ENCODE measurements at regions not wholly inside any gene's neighbourhood (a gene's known extent, or its start where the extent isn't known, plus 50 kb on each side); places are given as distances from the start of the nearest gene placed in this dataset.

DNA sequence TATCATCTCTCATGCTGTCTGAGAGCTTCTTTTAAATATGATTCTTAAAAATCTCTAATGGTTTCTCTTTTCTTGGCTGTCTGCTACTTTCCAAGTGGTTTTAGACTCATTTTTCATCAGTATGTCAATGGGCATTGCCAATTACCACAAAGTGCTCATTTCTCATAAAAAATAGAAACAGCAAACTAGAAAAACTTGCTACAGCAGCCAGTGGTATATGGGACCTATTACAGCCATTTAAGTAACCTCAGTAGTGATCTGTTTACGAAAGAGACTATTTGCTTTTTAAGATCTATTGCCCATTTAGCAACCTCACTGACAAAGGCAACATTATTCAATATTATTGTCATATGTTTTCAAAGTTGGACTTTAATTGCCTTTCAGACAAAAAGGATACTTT lies 207.1 kb upstream of the RHOBTB1 start:
- TF ChIP-seq, protein P1, sequence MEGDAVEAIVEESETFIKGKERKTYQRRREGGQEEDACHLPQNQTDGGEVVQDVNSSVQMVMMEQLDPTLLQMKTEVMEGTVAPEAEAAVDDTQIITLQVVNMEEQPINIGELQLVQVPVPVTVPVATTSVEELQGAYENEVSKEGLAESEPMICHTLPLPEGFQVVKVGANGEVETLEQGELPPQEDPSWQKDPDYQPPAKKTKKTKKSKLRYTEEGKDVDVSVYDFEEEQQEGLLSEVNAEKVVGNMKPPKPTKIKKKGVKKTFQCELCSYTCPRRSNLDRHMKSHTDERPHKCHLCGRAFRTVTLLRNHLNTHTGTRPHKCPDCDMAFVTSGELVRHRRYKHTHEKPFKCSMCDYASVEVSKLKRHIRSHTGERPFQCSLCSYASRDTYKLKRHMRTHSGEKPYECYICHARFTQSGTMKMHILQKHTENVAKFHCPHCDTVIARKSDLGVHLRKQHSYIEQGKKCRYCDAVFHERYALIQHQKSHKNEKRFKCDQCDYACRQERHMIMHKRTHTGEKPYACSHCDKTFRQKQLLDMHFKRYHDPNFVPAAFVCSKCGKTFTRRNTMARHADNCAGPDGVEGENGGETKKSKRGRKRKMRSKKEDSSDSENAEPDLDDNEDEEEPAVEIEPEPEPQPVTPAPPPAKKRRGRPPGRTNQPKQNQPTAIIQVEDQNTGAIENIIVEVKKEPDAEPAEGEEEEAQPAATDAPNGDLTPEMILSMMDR (conservative IDR thresholded peaks at IDR 0.05; ENCODE audit: low read depth, low read length) = no peak
- TF ChIP-seq EZH2 (IDR thresholded peaks at IDR 0.05; ENCODE audit: borderline replicate concordance, low read depth, low read length, poor library complexity, severe bottlenecking) = no peak
